Gastroesophageal sphincter (tissue), 3 donors: ENCODE measurements at regions not wholly inside any gene's neighbourhood (a gene's known extent, or its start where the extent isn't known, plus 50 kb on each side); places are given as distances from the start of the nearest gene placed in this dataset.
A peak's percentile ranks its signal among the peaks of the same experiment; 100 is the strongest.

ENCODE experiments used
- EP300 ChIP-seq: sonication (generic); formaldehyde crosslinking; IDR thresholded peaks from one replicate; pipeline ENCODE4 v1.6.1; 2017; ENCODE audit warnings: antibody characterized with exemption, mild to moderate bottlenecking
- POLR2A ChIP-seq, 2 donors: fragments of 450-650 bp; IDR thresholded peaks; one replicate each; pipeline ENCODE4 v1.6.1; 2017; ENCODE audit warnings: antibody characterized with exemption in 2 of 2, mild to moderate bottlenecking in 2 of 2, moderate library complexity in 1 of 2
- POLR2AphosphoS5 ChIP-seq: sonication (generic); formaldehyde crosslinking; IDR thresholded peaks from one replicate; pipeline ENCODE4 v1.6.1; 2017; ENCODE audit warnings: antibody characterized with exemption
- TF ChIP-seq, protein P1 (sequence below), 4 experiments: fragments of 200-600 bp in 2 of 4; fragments of 450-650 bp in 2 of 4; sonication (generic) in 1 of 4; IDR thresholded peaks; one replicate each; pipeline ENCODE4 v1.5.1; 2017 to 2019; ENCODE audit warnings: antibody characterized with exemption in 4 of 4, mild to moderate bottlenecking in 2 of 4, moderate library complexity in 2 of 4

DNA sequence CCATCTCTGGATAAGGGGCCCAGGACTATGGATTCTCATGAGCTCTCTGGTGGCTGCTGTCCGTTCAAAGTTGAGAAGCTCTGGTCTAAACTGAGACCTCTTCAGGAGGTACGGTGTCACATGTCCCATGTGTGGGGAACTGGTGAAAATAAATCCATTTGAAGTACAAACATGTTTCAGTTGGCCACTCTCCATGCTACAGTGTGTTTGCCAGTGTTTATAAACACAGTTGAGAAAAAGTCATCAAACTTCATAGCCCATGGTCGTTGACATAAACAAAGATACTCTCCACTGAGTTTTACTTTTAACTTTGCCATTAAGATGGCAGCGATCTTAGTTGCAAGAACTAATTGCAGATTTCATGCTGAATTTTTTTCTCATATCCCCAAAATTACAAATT lies 72.8 kb downstream of the PSMG1 start:
- TF ChIP-seq, protein P1, sequence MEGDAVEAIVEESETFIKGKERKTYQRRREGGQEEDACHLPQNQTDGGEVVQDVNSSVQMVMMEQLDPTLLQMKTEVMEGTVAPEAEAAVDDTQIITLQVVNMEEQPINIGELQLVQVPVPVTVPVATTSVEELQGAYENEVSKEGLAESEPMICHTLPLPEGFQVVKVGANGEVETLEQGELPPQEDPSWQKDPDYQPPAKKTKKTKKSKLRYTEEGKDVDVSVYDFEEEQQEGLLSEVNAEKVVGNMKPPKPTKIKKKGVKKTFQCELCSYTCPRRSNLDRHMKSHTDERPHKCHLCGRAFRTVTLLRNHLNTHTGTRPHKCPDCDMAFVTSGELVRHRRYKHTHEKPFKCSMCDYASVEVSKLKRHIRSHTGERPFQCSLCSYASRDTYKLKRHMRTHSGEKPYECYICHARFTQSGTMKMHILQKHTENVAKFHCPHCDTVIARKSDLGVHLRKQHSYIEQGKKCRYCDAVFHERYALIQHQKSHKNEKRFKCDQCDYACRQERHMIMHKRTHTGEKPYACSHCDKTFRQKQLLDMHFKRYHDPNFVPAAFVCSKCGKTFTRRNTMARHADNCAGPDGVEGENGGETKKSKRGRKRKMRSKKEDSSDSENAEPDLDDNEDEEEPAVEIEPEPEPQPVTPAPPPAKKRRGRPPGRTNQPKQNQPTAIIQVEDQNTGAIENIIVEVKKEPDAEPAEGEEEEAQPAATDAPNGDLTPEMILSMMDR (IDR thresholded peaks at IDR 0.05) = no peak
- TF ChIP-seq EP300 = no peak
- peak; percentile 41 for TF ChIP-seq POLR2AphosphoS5
- TF ChIP-seq POLR2A (IDR thresholded peaks at IDR 0.05) = no peak
